ENCODE measurements at regions not wholly inside any gene's neighbourhood (a gene's known extent, or its start where the extent isn't known, plus 50 kb on each side); places are given as distances from the start of the nearest gene placed in this dataset.

DNA sequence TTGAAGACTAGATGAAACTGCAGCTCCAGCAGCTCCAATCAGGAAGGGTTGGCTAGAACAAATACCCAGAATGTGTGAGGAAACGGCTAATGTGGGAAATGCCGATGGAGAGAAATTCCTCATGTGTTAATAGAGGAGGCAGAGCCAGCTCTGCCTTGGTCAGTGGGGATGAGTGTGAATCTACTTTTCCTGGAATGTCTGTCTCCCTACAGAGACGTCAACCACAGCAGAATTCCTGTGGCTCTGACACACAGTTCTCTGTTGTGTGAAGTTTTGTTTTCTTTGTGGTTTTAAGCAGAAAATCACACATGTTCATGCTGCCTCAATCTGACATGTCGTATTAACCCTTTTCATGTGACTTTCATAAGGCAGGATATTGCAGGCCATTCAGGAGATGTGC, 476.6 kb upstream of the WWC1 start:
- in situ Hi-C loops (cut with MboI; ENCODE audit: low sequenced_read_pairs) = no loop called here

DNA sequence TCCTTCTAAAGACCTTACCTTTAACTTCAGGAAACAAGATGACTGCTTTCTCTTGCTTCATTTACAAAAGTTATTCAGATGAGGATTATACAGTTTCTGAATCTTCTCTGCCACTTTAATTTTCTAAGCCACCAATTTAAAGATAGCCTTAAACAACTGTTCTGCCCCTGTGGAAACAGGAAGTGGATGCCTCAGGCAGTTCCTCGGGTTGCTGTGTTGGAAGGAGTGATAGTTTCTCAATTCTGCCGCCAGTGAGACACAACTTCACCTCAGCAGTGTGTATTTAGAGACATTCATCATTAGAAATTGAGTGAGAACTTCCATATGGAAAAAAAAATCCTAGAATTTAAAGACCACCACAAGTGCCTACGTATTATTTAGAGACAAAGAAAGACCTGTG, 475.1 kb upstream of the WWC1 start:
- in situ Hi-C loops (cut with MboI; ENCODE audit: low sequenced_read_pairs) = no loop called here

DNA sequence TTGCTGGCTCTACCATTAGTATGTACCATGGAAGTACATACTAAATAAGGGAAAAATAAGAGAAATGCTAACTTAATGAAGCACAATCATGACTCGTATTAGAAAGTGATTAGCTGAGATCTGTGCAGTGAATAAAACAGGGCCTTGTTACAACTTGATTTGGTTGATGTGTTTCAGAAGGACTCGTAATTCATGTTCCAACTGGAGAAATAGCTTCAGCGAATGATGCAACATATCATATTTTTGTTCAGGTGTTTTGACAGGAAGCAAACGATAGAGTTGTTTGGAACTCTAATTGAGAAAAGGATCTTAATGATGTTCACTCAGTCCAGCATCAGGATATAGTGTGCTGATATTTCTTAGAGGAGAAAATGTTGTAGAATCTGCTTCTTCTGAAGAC, 474.6 kb upstream of the WWC1 start:
- in situ Hi-C loops (cut with MboI; ENCODE audit: low sequenced_read_pairs) = no loop called here

DNA sequence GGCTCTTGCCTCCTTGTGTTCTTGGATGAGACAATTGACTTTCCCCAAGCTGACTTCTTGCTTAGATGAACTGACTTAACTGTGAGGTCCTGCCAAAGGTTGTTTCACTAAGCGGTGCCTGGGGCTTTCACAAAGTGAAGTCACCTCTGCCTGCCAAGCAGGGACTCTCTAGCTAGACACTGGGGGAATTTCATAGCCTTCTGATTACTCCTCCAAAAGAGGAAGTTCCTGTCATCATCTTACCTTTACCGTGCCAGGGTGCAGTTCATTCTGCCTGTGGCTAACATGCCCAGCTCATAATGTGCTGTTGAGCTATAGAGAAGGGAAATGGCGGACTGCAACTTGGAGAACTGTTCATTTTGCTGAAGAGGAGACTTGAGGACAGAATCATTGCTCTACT, 472.0 kb upstream of the WWC1 start:
- in situ Hi-C loops (cut with MboI; ENCODE audit: low sequenced_read_pairs) = no loop called here

DNA sequence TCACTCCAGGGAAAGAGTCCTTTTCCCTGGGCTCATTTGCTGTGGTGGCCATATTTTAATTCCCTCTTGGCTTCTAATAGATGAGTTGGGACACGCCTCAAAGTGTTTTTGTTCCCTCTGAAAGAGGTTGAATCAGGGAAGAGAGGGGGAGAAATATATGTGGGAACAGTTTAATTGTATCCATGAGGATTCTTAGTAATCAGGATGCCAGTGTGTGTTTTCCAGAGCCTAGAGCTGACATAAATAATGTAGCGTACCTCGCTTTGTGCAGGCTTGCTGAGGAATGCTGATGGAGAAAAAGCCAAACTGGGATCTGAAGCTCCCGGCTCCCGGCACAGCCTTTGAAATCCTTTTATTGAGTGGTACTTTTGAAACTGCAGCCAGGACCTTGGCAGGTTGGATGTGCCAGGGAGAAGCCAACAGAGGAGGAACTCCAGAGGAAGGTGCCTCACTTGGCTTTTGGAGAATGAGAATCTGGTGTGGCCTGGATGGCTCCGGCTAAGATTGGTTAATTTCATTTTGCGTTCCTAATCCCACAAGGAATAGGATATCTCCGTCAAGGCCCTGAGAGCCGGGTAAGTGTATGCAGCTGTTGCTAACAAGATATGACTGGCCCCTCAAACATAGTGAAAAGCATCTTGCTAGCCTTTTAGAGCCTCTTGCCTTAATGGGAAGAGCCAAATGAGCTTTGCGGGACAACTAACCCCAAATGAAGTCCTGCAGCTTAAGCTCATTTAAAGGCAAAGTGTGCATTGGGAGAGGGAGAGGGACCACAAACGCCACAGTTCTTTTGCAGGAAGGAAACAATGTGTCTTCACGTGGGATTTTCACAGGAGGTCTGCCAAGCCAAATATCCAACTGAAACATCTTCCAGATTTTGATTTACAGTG, 471.1 kb upstream of the WWC1 start:
- in situ Hi-C loops (cut with MboI; ENCODE audit: low sequenced_read_pairs) = no loop called here

DNA sequence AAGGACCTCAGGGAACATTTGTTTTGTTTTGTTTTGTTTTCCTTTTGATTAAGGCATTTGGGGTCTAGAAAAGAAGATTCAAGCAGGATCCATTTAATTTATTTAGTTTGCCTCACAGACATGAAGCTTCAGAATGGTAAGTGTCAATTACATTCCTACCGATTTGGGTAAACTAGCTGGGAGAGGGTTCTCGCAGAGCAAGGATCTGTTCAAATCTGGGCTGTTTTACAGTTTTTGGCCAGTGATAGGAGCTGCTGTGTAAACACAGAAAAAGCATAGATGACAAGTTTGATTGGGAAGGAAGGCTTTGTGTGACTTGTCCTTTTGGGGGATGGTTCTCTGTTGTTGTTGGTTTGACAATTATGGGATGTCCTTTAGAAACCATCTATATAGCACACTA, 470.3 kb upstream of the WWC1 start:
- in situ Hi-C loops (cut with MboI; ENCODE audit: low sequenced_read_pairs) = no loop called here

DNA sequence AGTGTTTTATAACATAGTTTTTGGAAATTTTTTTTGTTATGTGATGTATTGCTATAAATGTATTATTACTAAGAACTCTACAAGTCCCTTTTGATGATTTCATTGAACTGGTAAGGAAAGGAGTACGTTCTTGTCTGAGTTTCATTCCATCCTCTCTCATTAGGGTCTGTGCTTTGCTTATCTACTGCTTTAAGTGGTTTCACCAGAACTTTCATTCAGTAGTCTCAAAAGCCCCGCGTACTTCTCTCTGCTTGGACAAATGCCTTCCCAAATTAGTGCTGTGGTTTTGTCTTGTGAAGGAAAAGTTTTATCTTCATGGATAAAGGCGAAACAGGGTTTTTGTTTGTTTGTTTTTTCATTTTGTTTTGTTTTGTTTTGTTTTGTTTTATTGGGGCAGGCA, 469.8 kb upstream of the WWC1 start:
- in situ Hi-C loops (cut with MboI; ENCODE audit: low sequenced_read_pairs) = no loop called here

DNA sequence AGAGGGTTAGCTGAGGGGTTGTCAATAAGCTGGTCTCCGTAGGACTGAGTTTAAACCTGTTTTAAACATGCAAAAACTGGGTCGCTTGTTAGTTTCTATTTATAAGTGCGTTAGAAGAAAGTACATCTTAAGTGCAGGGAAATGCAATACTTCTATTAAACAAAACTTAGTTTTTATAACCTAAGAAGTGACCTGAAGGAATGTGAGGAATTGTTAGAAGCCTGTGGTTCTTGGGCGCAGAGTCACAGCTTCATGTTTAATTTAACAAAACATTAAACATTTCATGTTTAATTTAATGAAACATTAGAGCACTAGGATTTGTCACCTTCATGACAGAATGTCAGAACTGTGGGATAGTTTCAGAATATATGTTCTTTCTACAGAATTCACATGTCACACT, 469.2 kb upstream of the WWC1 start:
- in situ Hi-C loops (cut with MboI; ENCODE audit: low sequenced_read_pairs) = no loop called here

DNA sequence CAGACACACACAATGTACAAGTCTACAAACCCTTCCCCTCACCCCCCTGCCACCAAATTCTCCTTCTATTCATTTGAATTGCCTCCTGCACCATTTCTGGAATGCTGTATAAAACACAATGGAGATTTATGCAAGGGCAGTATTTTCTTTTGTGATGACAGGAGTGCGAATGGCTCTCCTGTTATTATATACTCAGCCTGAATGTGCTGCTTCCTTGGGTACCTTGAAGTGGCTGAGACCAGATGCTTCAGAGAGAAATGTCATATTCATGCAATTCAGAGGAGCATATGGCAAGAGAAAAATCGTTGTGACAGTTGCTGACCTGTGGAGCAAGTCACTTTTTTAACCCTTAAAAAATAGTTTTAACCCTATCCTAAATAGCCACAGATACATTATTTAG, 468.0 kb upstream of the WWC1 start:
- in situ Hi-C loops (cut with MboI; ENCODE audit: low sequenced_read_pairs) = no loop called here

DNA sequence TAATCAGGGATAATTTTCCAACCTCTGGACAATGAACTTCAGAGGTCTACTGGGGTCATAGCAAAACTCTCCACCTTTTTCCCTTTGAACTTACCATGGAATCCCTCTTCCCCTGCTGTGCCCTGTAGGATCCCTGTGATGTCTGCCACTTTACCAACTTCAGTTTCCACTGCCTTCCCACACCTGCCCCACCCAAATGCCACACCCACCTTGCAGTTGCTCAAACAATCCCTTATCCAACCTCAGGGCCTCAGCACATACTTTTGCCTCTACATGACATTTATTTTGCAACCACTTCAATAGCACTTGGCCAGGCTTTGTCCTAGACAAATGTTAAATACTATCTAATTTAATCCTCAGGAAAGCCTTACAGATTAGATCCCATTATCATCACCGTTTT, 463.7 kb upstream of the WWC1 start:
- in situ Hi-C loops (cut with MboI; ENCODE audit: low sequenced_read_pairs) = loop anchor here (25.0 kb wide), 1 partner anchor 90 kb away; no protein-coding TSS in a partner anchor

DNA sequence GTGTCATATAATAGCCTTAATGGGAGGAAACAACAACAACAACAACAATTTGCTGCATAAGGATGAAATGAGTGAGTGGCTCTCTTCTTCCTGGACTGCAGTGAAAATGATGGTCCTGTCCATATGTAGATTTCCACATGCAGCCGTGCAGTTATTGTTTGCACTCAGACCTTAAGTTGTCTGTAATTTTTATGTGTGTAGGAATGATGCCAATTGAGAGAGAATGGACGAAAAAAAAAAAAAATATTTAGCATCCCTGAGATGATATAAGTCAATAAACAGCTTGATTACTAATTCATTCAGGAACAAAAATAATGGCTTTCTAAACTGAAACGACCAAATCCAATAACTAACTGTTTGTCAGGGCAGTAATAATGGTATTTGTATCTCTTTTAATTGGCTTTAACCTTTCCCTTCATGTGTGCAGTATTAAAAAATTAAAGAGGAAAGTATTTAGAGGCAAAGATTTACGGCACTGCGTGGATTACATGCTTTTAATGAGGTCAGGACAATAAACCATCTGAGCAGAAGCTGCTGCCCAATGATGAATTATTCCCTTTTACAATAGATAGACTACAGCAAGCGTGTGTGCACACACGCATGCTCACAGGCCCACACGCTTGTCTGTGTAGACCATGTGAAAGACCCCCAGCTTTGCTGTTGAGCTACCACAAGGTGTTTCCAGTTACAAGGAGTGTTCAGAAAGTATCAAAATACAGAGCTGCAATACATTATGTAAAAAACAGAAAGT, 459.5 kb upstream of the WWC1 start:
- in situ Hi-C loops (cut with MboI; ENCODE audit: low sequenced_read_pairs) = loop anchor here (25.0 kb wide), 1 partner anchor 95 kb away; no protein-coding TSS in a partner anchor

DNA sequence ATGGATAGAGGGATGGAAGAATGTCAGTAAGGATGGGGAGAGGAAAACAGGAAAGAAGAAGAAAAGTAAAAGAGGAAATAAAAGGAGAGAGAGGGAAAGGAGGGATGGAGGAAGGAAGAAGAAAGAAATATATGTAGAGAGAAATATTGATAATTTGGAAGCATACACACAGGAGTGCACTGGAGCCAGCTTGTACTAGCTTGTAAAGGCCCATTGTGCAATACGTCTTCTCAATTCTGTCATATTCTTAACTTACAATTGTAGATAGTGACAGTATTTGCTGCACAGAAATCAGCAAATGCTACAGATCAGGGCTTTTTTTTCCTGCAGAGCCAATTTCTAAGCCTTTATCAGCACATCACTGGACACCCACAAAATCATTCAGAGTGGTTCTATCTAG, 458.8 kb upstream of the WWC1 start:
- in situ Hi-C loops (cut with MboI; ENCODE audit: low sequenced_read_pairs) = loop anchor here (25.0 kb wide), 1 partner anchor 95 kb away; no protein-coding TSS in a partner anchor

DNA sequence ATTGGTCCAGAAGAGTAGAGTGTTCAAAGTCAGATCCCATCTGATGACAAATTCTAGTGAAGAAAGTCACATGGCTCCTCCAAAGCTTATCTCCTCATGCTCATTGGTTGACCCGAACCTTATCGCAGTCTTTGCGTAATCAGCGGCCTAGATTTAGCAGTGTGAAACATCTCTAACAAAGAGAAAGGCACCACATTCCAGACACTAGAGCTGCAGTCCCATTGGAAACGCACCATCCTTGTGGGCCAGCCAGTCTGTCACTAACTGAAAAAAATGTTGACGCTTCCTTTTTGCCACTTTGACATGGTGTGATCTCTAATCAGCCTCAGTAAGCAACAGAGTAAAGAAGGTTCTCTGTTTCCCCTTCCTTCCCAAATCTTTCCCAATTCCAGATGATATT, 458.0 kb upstream of the WWC1 start:
- in situ Hi-C loops (cut with MboI; ENCODE audit: low sequenced_read_pairs) = loop anchor here (25.0 kb wide), 1 partner anchor 96 kb away; no protein-coding TSS in a partner anchor

DNA sequence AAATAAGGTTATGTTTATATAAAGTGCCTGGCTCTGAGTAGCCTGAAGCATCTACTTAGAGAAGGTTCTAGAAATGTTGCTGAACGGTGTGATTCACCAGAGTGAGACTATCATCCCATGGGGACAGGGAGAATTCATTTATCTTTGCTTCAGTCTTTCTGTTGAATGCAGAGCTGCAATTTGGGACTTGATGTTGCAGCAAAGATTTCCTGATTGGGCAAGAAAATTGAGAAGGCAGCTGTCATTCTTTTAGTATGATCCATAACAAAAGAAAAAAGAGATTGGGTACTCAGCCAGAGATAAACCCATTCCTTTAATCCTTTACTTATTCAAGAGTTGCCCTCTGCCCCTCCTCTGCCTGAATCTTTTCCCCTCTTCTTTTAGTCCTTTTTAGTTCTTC, 456.3 kb upstream of the WWC1 start:
- in situ Hi-C loops (cut with MboI; ENCODE audit: low sequenced_read_pairs) = loop anchor here (25.0 kb wide), 1 partner anchor 98 kb away; no protein-coding TSS in a partner anchor

DNA sequence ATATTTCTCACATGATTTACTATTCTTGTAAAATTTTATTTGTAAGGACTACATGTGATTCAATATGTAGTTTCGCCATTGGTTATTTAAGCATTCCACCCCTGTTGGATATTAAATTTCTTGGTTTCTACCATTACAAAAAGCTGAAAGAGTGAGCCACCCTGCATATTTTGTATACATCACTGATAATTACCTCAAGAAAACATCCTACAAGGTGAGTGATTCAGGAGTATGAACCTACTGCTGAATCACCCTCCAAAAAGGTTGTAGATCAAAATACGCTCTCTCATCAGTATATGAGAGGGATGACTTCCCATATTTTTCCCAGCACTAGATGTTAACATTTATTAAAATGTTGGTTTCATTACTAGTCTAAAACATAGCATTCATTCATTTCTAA, 454.3 kb upstream of the WWC1 start:
- in situ Hi-C loops (cut with MboI; ENCODE audit: low sequenced_read_pairs) = loop anchor here (25.0 kb wide), 1 partner anchor 100 kb away; no protein-coding TSS in a partner anchor

DNA sequence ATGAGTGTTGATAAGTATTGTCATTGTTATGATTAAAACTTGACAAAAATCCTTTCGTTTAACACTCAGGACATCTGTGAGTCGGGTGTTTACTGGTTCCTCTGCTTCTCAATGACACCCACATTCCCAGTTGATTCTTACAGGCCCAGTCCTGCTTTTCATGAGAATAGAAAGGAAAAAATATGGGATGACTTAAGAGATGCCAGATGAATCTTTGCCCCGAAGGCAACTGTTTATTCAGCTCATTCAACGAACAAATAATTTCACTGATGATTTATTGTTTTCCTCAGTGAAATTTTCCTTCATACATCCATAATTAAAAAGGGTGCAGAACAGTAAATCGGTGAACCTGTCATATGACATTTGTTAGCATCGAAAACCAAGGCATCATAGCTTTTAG, 452.4 kb upstream of the WWC1 start:
- in situ Hi-C loops (cut with MboI; ENCODE audit: low sequenced_read_pairs) = loop anchor here (25.0 kb wide), 1 partner anchor 102 kb away; no protein-coding TSS in a partner anchor

DNA sequence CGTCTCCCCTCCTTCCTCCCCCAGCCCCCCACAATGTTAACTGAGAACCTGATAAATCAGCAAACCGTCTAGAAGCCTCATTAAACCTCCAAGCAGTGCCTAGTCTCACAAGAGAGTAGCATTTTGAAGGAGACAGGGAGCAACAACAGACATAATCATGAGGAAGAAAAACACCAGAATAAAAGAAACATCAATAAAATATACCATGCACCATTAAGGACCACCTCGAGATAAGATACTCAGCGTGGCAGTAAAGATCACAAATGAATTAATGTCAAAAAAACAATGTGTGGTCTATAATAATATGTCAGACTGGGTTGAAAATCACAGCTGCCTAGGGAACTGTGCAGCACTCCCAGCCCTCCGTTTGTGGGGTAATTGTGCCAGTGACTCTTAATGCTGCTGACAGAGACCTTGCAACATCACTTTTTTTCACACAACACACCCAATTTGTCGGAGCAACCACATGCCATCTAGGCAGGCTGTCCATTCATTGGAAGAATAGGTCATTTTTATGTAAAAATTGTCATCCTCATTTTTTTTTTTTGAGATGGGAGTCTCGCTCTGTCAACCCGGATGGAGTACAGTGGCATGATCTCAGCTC, 450.8 kb upstream of the WWC1 start:
- in situ Hi-C loops (cut with MboI; ENCODE audit: low sequenced_read_pairs) = loop anchor here (25.0 kb wide), 1 partner anchor 103 kb away; no protein-coding TSS in a partner anchor

DNA sequence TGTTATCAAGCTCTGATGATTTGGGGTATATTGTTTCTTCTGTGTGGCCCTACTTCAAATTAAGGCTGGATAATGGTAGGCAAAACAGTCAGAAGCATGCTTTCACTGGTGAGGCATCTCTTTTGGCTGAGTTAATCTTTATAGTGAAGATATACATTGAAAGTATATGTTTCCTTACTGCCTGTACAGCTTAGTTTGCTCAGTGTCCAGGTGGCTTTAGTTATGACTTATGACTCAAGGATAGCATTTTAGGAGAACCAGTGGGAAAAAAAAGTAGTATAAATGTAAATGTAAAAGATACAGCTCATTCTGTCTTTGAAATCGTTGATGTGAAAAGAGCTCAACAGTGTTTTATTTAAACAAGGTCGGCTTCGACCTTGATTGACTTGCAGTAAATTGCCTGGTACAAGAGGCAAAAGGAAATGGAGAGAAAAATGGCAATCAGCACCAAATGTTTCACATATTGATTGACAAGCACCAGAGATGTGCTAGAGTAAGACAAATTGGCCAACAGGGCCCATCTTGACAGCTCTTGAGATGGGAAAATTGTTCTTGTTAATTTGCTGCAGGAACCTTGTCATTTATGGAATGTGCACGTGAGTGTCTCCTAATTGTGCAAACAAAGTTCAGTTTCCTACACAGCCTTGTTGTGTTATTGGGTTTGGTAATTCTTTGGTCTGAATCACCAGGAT, 447.4 kb upstream of the WWC1 start:
- in situ Hi-C loops (cut with MboI; ENCODE audit: low sequenced_read_pairs) = loop anchor here (25.0 kb wide), 1 partner anchor 107 kb away; no protein-coding TSS in a partner anchor

DNA sequence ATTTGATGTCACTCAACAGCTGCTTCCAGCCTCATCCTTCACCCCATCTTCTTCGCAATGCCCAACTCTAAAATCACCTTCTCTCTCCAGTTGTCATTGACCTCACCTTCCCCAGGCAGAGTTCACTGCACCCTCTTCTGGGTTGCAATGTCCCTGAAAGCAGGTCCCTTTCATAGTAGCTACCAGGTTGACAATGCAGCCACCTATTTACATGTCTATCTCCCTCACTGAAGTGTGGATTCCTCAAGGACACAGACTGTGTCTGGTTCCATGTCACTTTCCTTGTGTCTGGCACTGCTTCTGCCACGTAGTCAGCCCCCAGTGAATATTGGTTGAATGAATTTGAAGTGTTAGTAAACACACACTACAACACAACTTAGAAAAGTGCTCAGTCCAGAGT, 445.5 kb upstream of the WWC1 start:
- in situ Hi-C loops (cut with MboI; ENCODE audit: low sequenced_read_pairs) = loop anchor here (25.0 kb wide), 1 partner anchor 109 kb away; no protein-coding TSS in a partner anchor

DNA sequence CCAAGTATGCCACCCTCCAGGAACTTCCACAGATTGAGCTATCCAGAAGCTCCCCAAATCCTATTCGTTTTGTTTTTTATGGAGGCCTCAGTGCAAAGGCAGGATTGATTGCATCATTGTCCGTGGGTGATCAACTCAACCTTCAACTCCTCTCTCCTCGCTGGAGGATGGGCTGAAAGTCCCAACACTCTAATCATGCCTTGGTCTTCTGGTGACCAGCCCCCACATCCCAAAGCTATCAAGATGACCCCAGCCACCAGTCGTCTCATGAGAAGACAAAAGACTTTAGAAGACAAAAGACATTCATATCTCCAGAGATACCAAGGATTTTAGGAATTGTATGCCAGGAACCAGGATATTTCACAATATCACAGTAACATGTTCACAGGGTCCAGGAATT, 441.6 kb upstream of the WWC1 start:
- in situ Hi-C loops (cut with MboI; ENCODE audit: low sequenced_read_pairs) = loop anchor here (25.0 kb wide), 1 partner anchor 113 kb away; no protein-coding TSS in a partner anchor
